ENCODE measurements at regions not wholly inside any gene's neighbourhood (a gene's known extent, or its start where the extent isn't known, plus 50 kb on each side); places are given as distances from the start of the nearest gene placed in this dataset.

DNA sequence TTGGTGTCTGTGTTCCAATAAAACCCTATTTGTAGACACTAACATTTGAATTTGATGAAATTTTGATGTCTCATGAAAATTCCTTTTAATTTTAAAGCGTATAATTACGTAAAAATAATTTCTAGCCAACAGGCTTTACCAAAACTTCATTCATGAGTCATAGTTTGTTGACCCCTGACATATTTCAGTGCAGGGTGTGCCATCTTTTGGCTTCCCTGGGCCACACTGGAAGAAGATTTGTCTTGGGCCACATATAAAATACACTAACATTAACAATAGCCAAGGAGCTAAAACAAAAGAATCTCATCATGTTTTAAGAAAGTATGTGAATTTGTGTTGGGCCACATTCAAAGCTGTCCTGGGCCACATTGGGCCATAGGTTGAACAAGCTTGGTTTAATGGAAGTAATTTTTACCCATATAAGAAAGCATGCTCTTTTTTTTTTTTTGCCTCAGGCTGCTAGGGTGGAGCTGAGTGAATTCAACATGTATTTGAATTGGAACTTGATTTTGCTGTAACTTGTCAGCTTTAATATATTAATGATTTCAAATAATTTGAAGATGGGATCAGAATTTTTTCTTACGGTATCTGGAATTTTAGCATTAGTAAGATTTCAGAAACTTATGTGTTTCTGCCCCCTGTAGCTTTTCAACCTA is 267.7 kb upstream of the RGS18 start:
- WGBS (ENCODE audit: insufficient coverage), result no CpG with 5 or more reads among the region's 3 CpGs
- H3K4me3 ChIP-seq (ENCODE audit: low read length), result no peak overlapping the region

DNA sequence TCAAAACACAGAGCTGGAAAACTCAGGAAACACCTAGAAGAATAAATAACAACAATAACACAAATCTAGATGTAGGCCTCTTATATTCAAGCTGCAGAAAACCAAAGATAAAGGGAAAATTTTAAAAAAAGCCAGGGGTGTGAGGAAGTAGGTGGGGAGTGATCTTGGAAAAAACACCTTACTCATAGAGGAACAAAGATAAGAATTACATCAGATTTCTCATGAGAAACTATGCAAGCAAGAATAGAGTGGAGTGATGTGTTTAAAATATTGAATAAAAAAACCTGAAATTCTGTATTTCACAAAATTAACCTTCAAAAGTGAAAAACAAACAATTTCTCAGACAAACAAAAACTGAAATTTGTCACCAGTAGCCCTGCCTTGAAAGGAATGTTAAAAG is 265.5 kb upstream of the RGS18 start:
- H3K4me1 ChIP-seq (ENCODE audit: control insufficient read depth, insufficient read depth, low read length), result no peaks in the 10 kb centered on the region
- H3K27me3 ChIP-seq (ENCODE audit: control insufficient read depth, insufficient read depth, low read length), result no peaks in the 10 kb centered on the region

More for the DNA sequence above, 267.7 kb upstream of the RGS18 start:
- Histone ChIP-seq H3K9me3 (replicated peaks; ENCODE audit: control insufficient read depth, low read depth, low read length) (no peaks in the 10 kb centered on the region), H3K27me3 (ENCODE audit: control insufficient read depth, insufficient read depth, low read length) (no peaks in the 10 kb centered on the region), H3K27ac (ENCODE audit: low read length) (no peak overlapping the region), H3K36me3 (ENCODE audit: control insufficient read depth, insufficient read depth, low read length) (no peaks in the 10 kb centered on the region), H3K4me1 (ENCODE audit: control insufficient read depth, insufficient read depth, low read length) (no peaks in the 10 kb centered on the region)
- no peak for DNase-seq

DNA sequence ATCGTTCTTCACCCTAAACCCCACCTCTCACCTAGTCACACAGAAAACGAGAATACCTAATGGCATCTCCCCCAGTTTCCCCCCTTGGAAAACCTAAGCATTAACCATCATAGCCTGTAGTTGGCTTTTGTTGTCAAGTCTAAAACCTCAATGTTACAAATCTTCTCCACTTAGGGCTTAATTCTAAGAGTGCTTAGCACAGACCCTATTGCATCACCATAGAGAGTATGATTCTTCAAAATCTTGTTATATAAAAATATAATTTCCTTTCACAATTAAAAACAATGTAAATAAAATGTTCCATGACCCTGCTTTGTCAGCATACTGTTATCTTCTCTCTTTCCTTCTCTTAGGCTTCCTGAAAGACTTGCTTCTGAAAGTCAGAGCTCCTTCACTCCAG is 263.2 kb upstream of the RGS18 start:
- Histone ChIP-seq H3K36me3 (ENCODE audit: control insufficient read depth, insufficient read depth, low read length) (no peaks in the 10 kb centered on the region), H3K4me3 (ENCODE audit: low read length) (no peak overlapping the region), H3K4me1 (ENCODE audit: control insufficient read depth, insufficient read depth, low read length) (no peaks in the 10 kb centered on the region), H3K27ac (ENCODE audit: low read length) (no peak overlapping the region), H3K27me3 (ENCODE audit: control insufficient read depth, insufficient read depth, low read length) (no peaks in the 10 kb centered on the region), H3K9me3 (replicated peaks; ENCODE audit: control insufficient read depth, low read depth, low read length) (no peaks in the 10 kb centered on the region)
- DNase-seq, result no peak
- WGBS (ENCODE audit: insufficient coverage), result no CpG with 5 or more reads among the region's 2 CpGs

More for the DNA sequence above, 265.5 kb upstream of the RGS18 start:
- H3K36me3 ChIP-seq (ENCODE audit: control insufficient read depth, insufficient read depth, low read length), result no peaks in the 10 kb centered on the region
- H3K27ac ChIP-seq (ENCODE audit: low read length), result no peak overlapping the region
- H3K9me3 ChIP-seq (replicated peaks; ENCODE audit: control insufficient read depth, low read depth, low read length), result no peaks in the 10 kb centered on the region
- DNase-seq, result no peak
- no peak overlapping the region for H3K4me3 ChIP-seq (ENCODE audit: low read length)

DNA sequence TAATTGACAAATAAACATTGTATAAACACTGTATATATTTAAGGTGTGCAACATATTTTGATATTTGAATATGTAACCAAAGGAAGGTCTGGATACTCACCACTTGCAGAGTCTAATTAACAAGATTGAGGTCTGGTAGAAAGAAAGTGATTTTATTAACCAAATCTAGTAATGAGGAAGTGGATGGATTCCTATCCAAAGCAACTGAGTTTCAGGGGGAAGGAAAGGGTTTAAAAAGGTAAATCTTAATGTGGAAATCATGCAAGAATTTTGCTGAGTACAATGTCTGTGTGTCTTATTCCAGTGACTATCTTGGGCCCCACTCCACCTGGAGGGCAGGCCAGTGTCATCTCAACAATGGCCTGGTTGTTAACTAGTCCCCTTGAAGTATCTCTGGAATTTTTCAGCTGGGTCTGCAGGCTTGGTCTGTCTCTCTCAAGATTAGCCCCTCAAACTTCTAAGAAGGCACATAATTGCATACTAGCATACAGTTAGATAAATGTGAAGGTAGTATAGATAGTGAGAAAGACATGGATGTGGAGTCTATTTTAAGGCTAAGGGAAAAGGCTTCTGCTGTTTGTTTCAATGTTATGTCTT is 262.7 kb upstream of the RGS18 start:
- no peaks in the 10 kb centered on the region for H3K9me3 ChIP-seq (replicated peaks; ENCODE audit: control insufficient read depth, low read depth, low read length)
- no peaks in the 10 kb centered on the region for H3K36me3 ChIP-seq (ENCODE audit: control insufficient read depth, insufficient read depth, low read length)
- H3K4me1 ChIP-seq (ENCODE audit: control insufficient read depth, insufficient read depth, low read length), result no peaks in the 10 kb centered on the region
- no peak for DNase-seq
- H3K27me3 ChIP-seq (ENCODE audit: control insufficient read depth, insufficient read depth, low read length), result no peaks in the 10 kb centered on the region
- no peak overlapping the region for H3K4me3 ChIP-seq (ENCODE audit: low read length)
- no peak overlapping the region for H3K27ac ChIP-seq (ENCODE audit: low read length)

DNA sequence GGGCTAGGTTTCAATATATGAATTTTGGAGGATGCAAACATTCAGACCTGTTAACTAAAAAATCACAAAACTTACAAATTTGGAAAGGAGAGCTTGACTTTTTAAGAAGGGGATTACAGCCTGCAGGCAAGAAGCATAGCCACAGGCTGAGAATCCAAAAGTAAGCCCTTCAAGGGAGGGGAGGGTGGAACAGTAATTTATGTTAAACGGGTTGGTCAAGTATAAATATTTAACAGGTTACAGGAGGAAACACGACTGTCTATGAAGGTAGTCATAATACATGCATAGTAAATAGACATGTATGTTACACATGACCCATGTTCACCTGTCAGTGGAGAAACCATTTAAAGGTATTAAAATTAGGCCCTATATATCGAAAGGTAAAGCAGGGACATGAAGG is 261.1 kb upstream of the RGS18 start:
- WGBS (ENCODE audit: insufficient coverage), result 100% methylated on average over 1 of the region's 3 CpGs
- Histone ChIP-seq H3K36me3 (ENCODE audit: control insufficient read depth, insufficient read depth, low read length) (no peaks in the 10 kb centered on the region), H3K27me3 (ENCODE audit: control insufficient read depth, insufficient read depth, low read length) (no peaks in the 10 kb centered on the region)

DNA sequence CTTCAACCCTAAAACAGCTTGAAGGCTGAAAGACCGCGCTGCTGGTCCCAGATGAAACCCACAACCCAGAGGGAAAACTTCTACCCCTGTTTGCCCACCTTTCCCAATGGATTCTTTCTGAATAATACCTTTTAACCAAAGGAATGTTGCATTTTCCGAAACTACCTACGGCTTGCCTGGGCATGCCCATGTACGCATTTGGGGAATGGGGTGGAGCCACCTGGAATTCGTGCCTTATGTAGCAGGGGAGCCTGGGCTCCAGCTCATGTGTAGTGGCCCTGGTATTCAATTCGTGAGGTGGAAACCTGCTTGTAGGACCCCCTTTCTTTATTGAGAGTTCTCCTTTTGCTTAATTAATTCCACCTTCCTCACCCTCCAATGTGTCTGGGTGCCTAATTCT is 256.6 kb upstream of the RGS18 start:
- Histone ChIP-seq H3K36me3 (ENCODE audit: control insufficient read depth, insufficient read depth, low read length) (no peaks in the 10 kb centered on the region), H3K4me3 (ENCODE audit: low read length) (no peak overlapping the region), H3K4me1 (ENCODE audit: control insufficient read depth, insufficient read depth, low read length) (no peaks in the 10 kb centered on the region), H3K27ac (ENCODE audit: low read length) (no peak overlapping the region), H3K9me3 (replicated peaks; ENCODE audit: control insufficient read depth, low read depth, low read length) (no peaks in the 10 kb centered on the region), H3K27me3 (ENCODE audit: control insufficient read depth, insufficient read depth, low read length) (no peaks in the 10 kb centered on the region)
- WGBS (ENCODE audit: insufficient coverage), result 91% methylated on average over 3 of the region's 7 CpGs
- no peak for DNase-seq

More for the DNA sequence above, 261.1 kb upstream of the RGS18 start:
- no peak overlapping the region for H3K27ac ChIP-seq (ENCODE audit: low read length)
- no peak for DNase-seq
- H3K4me3 ChIP-seq (ENCODE audit: low read length), result no peak overlapping the region
- no peaks in the 10 kb centered on the region for H3K4me1 ChIP-seq (ENCODE audit: control insufficient read depth, insufficient read depth, low read length)
- no peaks in the 10 kb centered on the region for H3K9me3 ChIP-seq (replicated peaks; ENCODE audit: control insufficient read depth, low read depth, low read length)

DNA sequence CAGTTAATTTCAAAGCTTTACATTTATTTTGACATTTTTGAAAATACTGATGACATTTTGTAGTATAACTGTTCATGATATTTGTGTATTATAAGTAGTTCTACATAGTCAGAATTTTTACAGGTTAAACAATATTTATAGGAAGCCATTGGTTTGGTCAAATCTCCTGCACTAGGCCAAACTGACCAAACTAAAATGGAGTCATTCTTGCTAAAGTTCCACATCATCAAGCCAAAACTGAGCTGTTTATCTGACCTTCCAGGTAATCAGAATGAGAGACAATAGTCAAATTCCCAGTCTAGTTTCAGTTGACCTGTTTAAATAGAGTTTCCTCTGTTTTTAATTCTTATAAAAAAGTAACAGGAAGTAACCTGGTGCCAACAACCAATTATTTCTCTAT is 253.3 kb upstream of the RGS18 start:
- Histone ChIP-seq H3K27me3 (ENCODE audit: control insufficient read depth, insufficient read depth, low read length) (no peaks in the 10 kb centered on the region), H3K36me3 (ENCODE audit: control insufficient read depth, insufficient read depth, low read length) (no peaks in the 10 kb centered on the region), H3K27ac (ENCODE audit: low read length) (no peak overlapping the region), H3K4me3 (ENCODE audit: low read length) (no peak overlapping the region), H3K9me3 (replicated peaks; ENCODE audit: control insufficient read depth, low read depth, low read length) (no peaks in the 10 kb centered on the region), H3K4me1 (ENCODE audit: control insufficient read depth, insufficient read depth, low read length) (no peaks in the 10 kb centered on the region)
- peak; percentile 7 for DNase-seq

DNA sequence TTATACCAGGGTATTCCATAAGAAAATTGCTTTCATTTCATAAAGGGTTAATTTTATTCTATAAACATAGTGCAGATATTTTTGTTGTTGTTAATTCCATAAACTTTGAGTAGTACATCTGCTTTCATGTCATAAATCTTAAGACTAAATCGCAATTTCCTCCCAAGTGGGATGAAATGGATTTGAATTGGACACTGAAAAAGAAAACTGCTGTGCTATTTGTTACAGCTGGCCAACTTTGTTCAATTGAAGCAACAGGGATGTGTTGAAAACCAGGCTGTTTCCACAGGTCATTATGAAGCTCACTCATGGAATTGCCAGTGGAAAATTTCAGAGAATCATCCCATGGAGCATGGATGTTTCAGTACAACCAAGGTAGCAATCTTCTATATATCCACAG is 252.5 kb upstream of the RGS18 start:
- Histone ChIP-seq H3K4me3 (ENCODE audit: low read length) (no peak overlapping the region), H3K9me3 (replicated peaks; ENCODE audit: control insufficient read depth, low read depth, low read length) (no peaks in the 10 kb centered on the region), H3K4me1 (ENCODE audit: control insufficient read depth, insufficient read depth, low read length) (no peaks in the 10 kb centered on the region), H3K36me3 (ENCODE audit: control insufficient read depth, insufficient read depth, low read length) (no peaks in the 10 kb centered on the region), H3K27me3 (ENCODE audit: control insufficient read depth, insufficient read depth, low read length) (no peaks in the 10 kb centered on the region), H3K27ac (ENCODE audit: low read length) (no peak overlapping the region)
- WGBS (ENCODE audit: insufficient coverage), result no CpG with 5 or more reads among the region's 1 CpG
- peak; percentile 93 for DNase-seq

DNA sequence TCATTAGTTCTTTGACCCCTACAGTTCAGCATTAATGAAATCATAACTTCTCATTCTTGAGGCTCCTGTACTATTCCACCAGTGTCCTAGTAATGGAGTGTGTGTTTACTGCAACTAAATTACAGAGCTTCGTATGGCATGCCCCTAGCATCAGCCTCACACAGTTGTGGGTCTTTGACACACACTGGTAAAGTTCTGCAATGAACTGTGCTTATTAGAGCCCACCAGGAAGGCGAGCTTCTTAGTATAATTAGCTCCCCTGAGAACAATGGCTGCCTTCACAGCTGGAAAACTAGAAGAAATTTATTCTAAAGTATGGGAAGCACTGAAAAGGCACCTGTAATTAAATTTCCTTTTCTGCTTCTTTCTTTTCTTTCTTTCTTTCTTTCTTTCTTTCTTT is 251.1 kb upstream of the RGS18 start:
- Histone ChIP-seq H3K27ac (ENCODE audit: low read length) (no peak overlapping the region), H3K27me3 (ENCODE audit: control insufficient read depth, insufficient read depth, low read length) (no peaks in the 10 kb centered on the region), H3K4me3 (ENCODE audit: low read length) (no peak overlapping the region), H3K4me1 (ENCODE audit: control insufficient read depth, insufficient read depth, low read length) (no peaks in the 10 kb centered on the region), H3K9me3 (replicated peaks; ENCODE audit: control insufficient read depth, low read depth, low read length) (no peaks in the 10 kb centered on the region), H3K36me3 (ENCODE audit: control insufficient read depth, insufficient read depth, low read length) (no peaks in the 10 kb centered on the region)
- no peak for DNase-seq
- WGBS (ENCODE audit: insufficient coverage), result no CpG with 5 or more reads among the region's 2 CpGs

DNA sequence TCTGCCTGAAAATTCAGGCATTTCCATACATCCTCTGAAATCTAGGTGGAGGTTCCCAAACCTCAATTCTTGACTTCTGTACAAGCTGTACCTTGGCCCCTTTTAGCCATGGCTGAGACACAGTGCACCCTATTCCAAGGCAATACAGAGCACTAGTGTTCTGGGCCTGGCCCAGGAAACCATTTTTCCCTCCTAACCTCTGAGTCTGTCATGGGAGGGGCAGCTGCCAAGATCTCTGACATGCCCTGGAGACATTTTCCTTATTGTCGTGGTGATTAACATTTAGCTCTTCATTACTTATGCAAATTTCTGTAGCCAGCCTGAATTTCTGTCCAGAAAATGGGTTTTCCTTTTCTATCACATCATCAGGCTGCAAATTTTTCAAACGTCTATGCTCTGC is 248.0 kb upstream of the RGS18 start:
- 74% methylated on average over 2 of the region's 2 CpGs for WGBS (ENCODE audit: insufficient coverage)
- Histone ChIP-seq H3K4me1 (ENCODE audit: control insufficient read depth, insufficient read depth, low read length) (no peaks in the 10 kb centered on the region), H3K36me3 (ENCODE audit: control insufficient read depth, insufficient read depth, low read length) (no peaks in the 10 kb centered on the region), H3K9me3 (replicated peaks; ENCODE audit: control insufficient read depth, low read depth, low read length) (no peaks in the 10 kb centered on the region), H3K4me3 (ENCODE audit: low read length) (no peak overlapping the region), H3K27ac (ENCODE audit: low read length) (no peak overlapping the region), H3K27me3 (ENCODE audit: control insufficient read depth, insufficient read depth, low read length) (no peaks in the 10 kb centered on the region)
- DNase-seq, result no peak

DNA sequence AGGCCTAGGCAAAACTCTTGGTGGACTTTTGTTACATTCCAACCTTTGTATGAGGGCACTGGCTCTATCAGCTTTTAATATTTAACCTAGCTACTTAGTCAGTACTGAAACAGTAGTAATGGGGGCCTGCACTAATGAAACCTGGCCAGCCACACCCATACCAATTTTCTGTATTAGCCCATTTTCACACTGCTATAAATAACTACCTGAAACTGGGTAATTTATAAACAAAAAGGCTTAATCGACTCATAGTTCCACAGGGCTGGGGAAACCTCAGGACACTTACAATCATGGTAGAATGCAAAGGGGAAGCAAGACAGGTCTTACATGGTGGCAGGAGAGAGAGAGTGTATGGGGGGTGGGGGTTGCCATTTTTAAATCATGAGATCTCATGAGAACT is 245.7 kb upstream of the RGS18 start:
- DNase-seq, result no peak
- Histone ChIP-seq H3K36me3 (ENCODE audit: control insufficient read depth, insufficient read depth, low read length) (no peaks in the 10 kb centered on the region), H3K27ac (ENCODE audit: low read length) (no peak overlapping the region), H3K4me3 (ENCODE audit: low read length) (no peak overlapping the region), H3K4me1 (ENCODE audit: control insufficient read depth, insufficient read depth, low read length) (no peaks in the 10 kb centered on the region), H3K9me3 (replicated peaks; ENCODE audit: control insufficient read depth, low read depth, low read length) (no peaks in the 10 kb centered on the region), H3K27me3 (ENCODE audit: control insufficient read depth, insufficient read depth, low read length) (no peaks in the 10 kb centered on the region)
- WGBS (ENCODE audit: insufficient coverage), result no CpG with 5 or more reads among the region's 1 CpG
